Mucosa of rectum (tissue), 2 donors: ENCODE measurements at regions not wholly inside any gene's neighbourhood (a gene's known extent, or its start where the extent isn't known, plus 50 kb on each side); places are given as distances from the start of the nearest gene placed in this dataset.
"Not testable (repeated sequence)": the region's sequence is repeated elsewhere in the genome, so short reads cannot be mapped to it uniquely, and the experiment has no call there.

Source experiments
- H3K27ac ChIP-seq, 2 donors: one replicate each; pipeline ENCODE4 v1.7.0; 2013; ENCODE audit warnings: inconsistent platforms in 2 of 2, low read depth in 2 of 2, low read length in 2 of 2
- H3K27me3 ChIP-seq, 2 donors: one replicate each; pipeline ENCODE4 v1.7.0; 2013; ENCODE audit warnings: low read length in 2 of 2; ENCODE audit not compliant: control insufficient read depth in 2 of 2, insufficient read depth in 2 of 2
- H3K36me3 ChIP-seq, 2 donors: one replicate each; pipeline ENCODE4 v1.7.0; 2013; ENCODE audit warnings: low read length in 2 of 2; ENCODE audit not compliant: control insufficient read depth in 2 of 2, insufficient read depth in 2 of 2
- H3K4me1 ChIP-seq, 2 donors: one replicate each; pipeline ENCODE4 v1.7.0; 2013; ENCODE audit warnings: low read length in 2 of 2, mild to moderate bottlenecking in 1 of 2; ENCODE audit not compliant: control insufficient read depth in 2 of 2, insufficient read depth in 2 of 2
- H3K4me3 ChIP-seq, 2 donors: one replicate each; pipeline ENCODE4 v1.7.0; 2013; ENCODE audit warnings: low read length in 2 of 2
- H3K9ac ChIP-seq, 2 donors: one replicate each; pipeline ENCODE4 v1.7.0; 2013; ENCODE audit warnings: low read length in 2 of 2, low read depth in 1 of 2, mild to moderate bottlenecking in 1 of 2
- H3K9me3 ChIP-seq, 2 donors: one replicate each; pipeline ENCODE4 v1.7.0; 2013; ENCODE audit warnings: low read length in 2 of 2; ENCODE audit not compliant: control insufficient read depth in 2 of 2
- donor health status: healthy.
- donor health status: Normal muscosa, but diverticular disease.

- no peaks in the 10 kb centered on the region for H3K27me3 ChIP-seq
- H3K9ac ChIP-seq, result no peak overlapping the region
- H3K36me3 ChIP-seq, result no peaks in the 10 kb centered on the region
- H3K4me1 ChIP-seq, result peaks cover 0 to 17% of the 10 kb centered on the region in 2 donors
- peak overlapping the region in 1 of 2 donors; percentile 50 for H3K27ac ChIP-seq
- no peaks in the 10 kb centered on the region for H3K9me3 ChIP-seq
- H3K4me3 ChIP-seq, result no peak overlapping the region
Measured at GRCh38 chr21:35274090-35274489, 225.0 kb upstream of the RUNX1 start.

- Histone ChIP-seq H3K9me3 (no peaks in the 10 kb centered on the region), H3K27me3 (no peaks in the 10 kb centered on the region), H3K27ac (peak overlapping the region; percentile 48 to 50), H3K9ac (no peak overlapping the region), H3K4me1 (peaks cover 0 to 17% of the 10 kb centered on the region in 2 donors), H3K4me3 (peak overlapping the region in 1 of 2 donors; percentile 26), H3K36me3 (no peaks in the 10 kb centered on the region)
Measured at GRCh38 chr21:35273333-35273732, 224.2 kb upstream of the RUNX1 start.

- H3K4me1 ChIP-seq, result peaks cover 0 to 17% of the 10 kb centered on the region in 2 donors
- H3K9me3 ChIP-seq, H3K27ac ChIP-seq, H3K27me3 ChIP-seq, H3K4me3 ChIP-seq, H3K9ac ChIP-seq, H3K36me3 ChIP-seq: not testable (repeated sequence)
Measured at GRCh38 chr21:35271344-35272118, 222.4 kb upstream of the RUNX1 start.

GRCh38 chr21:35268817-35269216, 219.7 kb upstream of the RUNX1 start:
- no peak overlapping the region for H3K27ac ChIP-seq
- H3K9me3 ChIP-seq, result no peaks in the 10 kb centered on the region
- H3K36me3 ChIP-seq, result no peaks in the 10 kb centered on the region
- no peak overlapping the region for H3K4me3 ChIP-seq
- no peaks in the 10 kb centered on the region for H3K27me3 ChIP-seq
- H3K9ac ChIP-seq, result no peak overlapping the region
- H3K4me1 ChIP-seq, result peaks cover 0 to 7% of the 10 kb centered on the region in 2 donors

GRCh38 chr21:35268261-35268660, 219.2 kb upstream of the RUNX1 start:
- H3K36me3 ChIP-seq, result no peaks in the 10 kb centered on the region
- no peaks in the 10 kb centered on the region for H3K27me3 ChIP-seq
- peaks cover 0 to 5% of the 10 kb centered on the region in 2 donors for H3K4me1 ChIP-seq

GRCh38 chr21:35266546-35266945, 217.4 kb upstream of the RUNX1 start:
- no peaks in the 10 kb centered on the region for H3K27me3 ChIP-seq
- H3K9ac ChIP-seq, result no peak overlapping the region
- H3K4me1 ChIP-seq, result peaks cover 0 to 3% of the 10 kb centered on the region in 2 donors
- H3K36me3 ChIP-seq, result no peaks in the 10 kb centered on the region
- no peak overlapping the region for H3K27ac ChIP-seq
- no peak overlapping the region for H3K4me3 ChIP-seq
- no peaks in the 10 kb centered on the region for H3K9me3 ChIP-seq

More at GRCh38 chr21:35268261-35268660, 219.2 kb upstream of the RUNX1 start:
- no peak overlapping the region for H3K4me3 ChIP-seq
- no peaks in the 10 kb centered on the region for H3K9me3 ChIP-seq
- no peak overlapping the region for H3K27ac ChIP-seq
- H3K9ac ChIP-seq, result no peak overlapping the region

- H3K9ac ChIP-seq, result no peak overlapping the region
- no peaks in the 10 kb centered on the region for H3K36me3 ChIP-seq
- H3K9me3 ChIP-seq, result no peaks in the 10 kb centered on the region
- H3K4me3 ChIP-seq, result no peak overlapping the region
- no peak overlapping the region for H3K27ac ChIP-seq
- H3K4me1 ChIP-seq, result peaks cover 0 to 3% of the 10 kb centered on the region in 2 donors
- no peaks in the 10 kb centered on the region for H3K27me3 ChIP-seq
Measured at GRCh38 chr21:35265170-35265877, 216.2 kb upstream of the RUNX1 start.

- no peaks in the 10 kb centered on the region for H3K27me3 ChIP-seq
- no peak overlapping the region for H3K27ac ChIP-seq
- no peaks in the 10 kb centered on the region for H3K9me3 ChIP-seq
- no peak overlapping the region for H3K9ac ChIP-seq
- peaks cover 0 to 7% of the 10 kb centered on the region in 2 donors for H3K4me1 ChIP-seq
- no peaks in the 10 kb centered on the region for H3K36me3 ChIP-seq
- H3K4me3 ChIP-seq, result no peak overlapping the region
Measured at GRCh38 chr21:35259457-35259856, 210.4 kb upstream of the RUNX1 start.

- H3K4me1 ChIP-seq, result peaks cover 0 to 9% of the 10 kb centered on the region in 2 donors
- no peaks in the 10 kb centered on the region for H3K9me3 ChIP-seq
- no peak overlapping the region for H3K9ac ChIP-seq
- H3K36me3 ChIP-seq, result no peaks in the 10 kb centered on the region
- no peaks in the 10 kb centered on the region for H3K27me3 ChIP-seq
- no peak overlapping the region for H3K27ac ChIP-seq
- no peak overlapping the region for H3K4me3 ChIP-seq
Measured at GRCh38 chr21:35258521-35258920, 209.4 kb upstream of the RUNX1 start.

- H3K4me3 ChIP-seq, result no peak overlapping the region
- H3K4me1 ChIP-seq, result peaks cover 0 to 6% of the 10 kb centered on the region in 2 donors
- H3K36me3 ChIP-seq, result no peaks in the 10 kb centered on the region
- H3K27ac ChIP-seq, result no peak overlapping the region
- H3K27me3 ChIP-seq, result no peaks in the 10 kb centered on the region
- no peaks in the 10 kb centered on the region for H3K9me3 ChIP-seq
- H3K9ac ChIP-seq, result no peak overlapping the region
Measured at GRCh38 chr21:35257413-35257812, 208.3 kb upstream of the RUNX1 start.
